Embryonic facial prominence (tissue), 1 donor: ENCODE measurements at regions not wholly inside any gene's neighbourhood (a gene's known extent, or its start where the extent isn't known, plus 50 kb on each side); places are given as distances from the start of the nearest gene placed in this dataset.

ENCODE experiments used
- DNase-seq: peaks from one replicate; pipeline ENCODE4 v3.0.0-alpha.2; 2016; ENCODE audit errors: extremely low spot score

DNA sequence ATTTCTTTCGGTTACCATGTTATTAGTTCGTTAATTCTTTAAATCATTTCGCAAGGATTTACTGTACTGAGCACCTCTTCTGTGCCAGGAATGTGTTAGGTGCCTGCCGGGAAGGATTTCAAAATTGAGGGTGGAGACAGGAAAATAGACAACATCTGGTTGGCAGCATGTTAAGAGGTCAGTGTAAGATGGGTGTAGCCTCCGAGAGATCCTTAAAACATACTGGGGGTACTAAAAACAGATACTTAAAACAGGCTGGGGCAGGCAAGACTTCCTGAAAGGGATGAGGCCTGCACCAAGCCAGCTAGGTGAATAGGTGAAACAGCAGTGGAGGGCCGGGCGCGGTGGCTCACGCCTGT, 178.0 kb upstream of the SGK1 start:
- DNase-seq: no peak

DNA sequence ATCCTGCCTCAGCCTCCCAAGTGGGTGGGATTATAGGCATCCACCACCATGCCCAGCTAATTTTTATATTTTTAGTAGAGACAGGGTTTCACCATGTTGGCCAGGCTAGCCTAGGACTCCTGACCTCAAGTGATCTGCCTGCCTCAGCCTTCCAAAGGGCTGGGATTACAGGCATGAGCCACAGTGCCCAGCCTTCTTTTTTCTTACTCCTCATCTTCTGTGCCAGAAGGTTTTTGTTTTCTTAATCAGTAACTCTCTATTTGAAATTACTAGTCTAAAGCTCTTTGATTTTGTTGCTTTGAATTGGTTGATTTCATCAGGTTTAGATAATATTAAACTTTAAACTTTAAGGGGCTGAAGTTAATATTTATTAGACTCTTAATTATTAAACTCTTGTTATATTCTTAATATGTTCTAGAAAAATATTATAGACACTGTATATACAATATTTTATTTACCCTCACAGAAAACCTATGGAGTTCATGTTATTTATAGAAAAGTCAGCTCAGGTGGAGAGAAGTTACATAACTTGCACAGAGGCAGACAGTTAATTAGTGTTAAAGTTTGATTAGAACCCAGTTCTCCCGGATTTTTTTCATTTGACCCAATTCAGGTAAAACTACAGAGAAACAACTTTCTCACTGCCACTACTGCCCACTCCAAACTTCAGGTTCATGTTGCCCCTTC, 177.4 kb upstream of the SGK1 start:
- DNase-seq: no peak

DNA sequence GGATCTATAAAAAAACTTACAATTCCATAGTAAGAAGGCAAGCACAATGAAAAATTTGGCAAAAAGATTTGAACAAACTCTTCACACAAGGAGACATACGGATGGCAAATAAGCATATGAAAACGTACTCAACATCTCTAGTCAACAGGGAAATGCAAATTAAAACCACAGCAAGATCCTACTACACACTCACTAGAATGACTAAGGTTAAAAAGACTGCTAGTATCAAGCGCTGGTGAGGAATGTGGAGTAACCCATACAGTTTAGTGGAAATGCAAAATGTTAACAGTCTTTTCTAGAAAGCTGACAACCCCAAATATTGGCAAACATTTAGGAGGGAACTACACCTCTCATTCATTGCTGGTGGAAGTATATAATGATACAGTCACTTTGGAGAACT, 175.9 kb upstream of the SGK1 start:
- DNase-seq: no peak

DNA sequence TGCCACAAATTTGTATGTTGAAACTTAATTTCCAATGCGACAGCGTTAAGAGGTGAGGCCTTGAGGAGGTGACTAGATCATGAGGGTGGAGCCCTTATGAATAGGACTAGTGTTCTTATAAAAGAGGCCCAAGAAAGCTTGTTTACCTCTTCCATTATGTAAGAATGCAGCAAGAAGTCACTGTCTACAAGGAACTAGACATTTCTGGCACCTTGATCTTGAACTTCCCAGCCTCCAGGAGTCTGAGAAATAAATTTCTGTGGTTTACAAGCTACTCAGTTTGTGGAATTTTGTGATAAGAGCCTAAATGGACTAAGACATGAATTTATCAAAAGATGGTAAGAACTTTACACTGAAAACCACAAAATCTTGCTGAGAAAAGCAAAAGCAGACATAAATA, 173.6 kb upstream of the SGK1 start:
- DNase-seq: no peak

DNA sequence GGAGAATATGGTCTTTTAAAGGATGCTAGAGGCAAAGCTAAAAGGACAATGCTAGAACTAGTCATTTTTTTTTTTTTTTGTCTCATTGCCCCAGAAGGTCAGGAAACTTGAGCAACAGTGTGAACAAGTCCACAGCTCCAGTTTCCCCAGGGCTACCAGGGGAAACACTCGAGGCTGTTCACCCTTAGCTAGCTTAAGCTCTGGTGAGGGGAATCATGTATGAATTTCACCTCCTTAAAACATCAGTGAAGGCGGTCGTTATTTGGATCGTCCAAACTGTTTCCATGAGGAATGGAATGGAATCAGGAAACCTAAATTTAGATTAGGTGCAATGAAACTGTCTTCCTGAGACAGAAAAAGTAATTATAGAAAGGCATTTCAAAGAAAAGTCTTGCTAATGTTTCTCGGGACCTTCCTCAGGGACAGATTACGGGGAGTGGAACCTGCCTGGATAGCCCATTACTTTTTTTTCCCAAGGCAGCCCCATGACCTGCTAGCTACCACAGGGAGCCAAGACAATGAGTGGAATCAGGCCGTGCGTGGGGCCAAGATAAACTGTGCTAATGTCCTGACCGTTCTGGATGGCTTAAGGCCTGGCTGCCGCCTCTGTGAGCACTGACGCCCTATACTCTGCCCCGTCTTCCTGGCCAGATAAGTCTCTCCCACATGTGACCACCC, 164.8 kb upstream of the SGK1 start:
- DNase-seq: no peak

DNA sequence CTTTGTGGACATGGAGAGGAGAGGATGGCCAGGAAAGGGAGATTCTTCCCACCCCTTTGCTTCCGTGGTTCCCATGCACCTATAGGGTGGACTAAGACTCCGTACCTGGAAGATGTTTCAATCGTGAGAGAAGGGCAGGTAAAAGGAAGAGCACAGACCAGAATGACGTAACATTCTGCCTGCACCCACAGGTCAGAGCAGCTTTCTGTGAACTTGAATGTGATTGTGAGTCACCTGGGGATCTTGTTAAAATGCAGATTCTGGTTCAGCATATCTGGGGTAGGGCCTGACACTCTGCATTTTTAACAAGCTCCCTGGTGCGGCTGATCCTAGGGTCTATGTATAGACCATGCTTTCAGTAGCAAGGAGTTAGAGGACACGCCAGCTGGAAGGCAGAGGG, 164.1 kb upstream of the SGK1 start:
- DNase-seq: no peak

DNA sequence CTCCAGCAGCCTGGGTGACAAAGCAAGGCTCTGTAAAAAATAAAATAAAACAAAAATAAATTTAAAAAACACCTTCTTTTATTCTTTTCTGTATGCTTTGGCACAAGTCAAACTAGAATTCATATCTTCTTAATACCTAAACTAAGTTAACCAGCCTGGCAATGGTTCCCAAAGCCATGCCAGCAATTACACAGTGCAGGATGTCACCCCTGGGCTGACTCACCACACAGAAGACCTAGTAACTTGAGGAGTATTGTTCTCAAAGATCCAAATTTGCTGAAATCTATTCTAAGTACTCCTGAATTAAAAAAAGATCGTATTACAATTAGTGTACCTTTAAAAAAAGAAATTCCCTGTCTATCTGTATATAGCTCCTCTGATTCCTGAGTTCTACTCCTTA, 162.7 kb upstream of the SGK1 start:
- no peak for DNase-seq

DNA sequence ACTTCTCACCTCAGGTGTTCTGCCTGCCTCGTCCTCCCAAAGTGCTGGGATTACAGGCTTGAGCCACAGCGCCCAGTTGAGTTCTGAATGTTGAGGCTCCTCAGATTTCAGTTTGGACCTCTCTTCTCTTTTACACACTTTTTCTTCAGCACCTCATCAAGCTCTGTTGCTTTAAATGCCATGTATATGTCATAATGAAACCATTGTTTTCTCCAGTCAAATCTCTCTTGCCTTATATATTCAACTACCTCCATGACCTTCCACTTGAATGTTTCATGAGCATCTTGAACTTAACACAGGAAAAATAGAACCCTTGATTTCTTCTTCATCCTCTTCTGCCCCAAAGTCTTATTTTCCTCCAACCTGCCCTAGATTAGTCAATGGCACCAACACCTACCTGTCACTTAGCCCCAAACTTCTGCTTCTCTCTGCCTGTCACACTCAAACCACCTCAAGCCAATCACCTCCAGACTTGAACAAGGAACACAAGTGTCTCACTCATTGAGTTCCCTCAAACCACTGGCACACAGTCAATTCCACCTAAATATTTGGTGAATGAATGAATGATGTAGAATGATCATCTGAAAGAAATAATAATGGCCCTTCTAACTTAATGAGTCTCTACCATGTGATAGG, 161.0 kb upstream of the SGK1 start:
- no peak for DNase-seq

DNA sequence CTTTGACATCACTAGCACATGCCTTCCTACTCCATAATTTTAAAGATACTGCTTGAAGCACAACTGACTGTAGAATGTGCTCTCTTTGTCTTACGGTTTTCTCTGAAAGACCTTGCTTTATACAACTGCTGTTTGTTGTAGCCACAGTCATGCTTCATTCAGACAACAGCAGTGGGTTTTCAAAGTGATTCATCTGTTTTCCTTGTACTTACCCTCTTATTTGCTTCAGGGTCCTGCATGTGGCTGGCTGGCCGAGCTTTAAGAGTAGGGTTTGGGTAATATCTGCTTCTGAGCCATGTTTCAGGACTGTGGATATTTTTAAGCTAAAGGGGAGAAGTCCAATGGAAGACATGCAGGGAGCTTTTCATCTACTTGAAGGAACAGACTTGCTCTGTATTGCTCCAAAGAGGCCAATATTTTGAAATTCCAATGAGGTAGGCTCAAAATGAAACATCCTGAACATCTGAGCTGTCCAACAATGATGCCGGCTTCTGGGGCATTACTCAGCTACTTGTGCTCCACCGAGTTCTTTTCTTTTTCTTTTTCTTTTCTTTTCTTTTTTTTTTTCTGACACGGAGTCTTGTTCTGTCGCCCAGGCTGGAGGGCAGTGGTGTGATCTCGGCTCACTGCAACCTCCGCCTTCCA, 160.2 kb upstream of the SGK1 start:
- no peak for DNase-seq

DNA sequence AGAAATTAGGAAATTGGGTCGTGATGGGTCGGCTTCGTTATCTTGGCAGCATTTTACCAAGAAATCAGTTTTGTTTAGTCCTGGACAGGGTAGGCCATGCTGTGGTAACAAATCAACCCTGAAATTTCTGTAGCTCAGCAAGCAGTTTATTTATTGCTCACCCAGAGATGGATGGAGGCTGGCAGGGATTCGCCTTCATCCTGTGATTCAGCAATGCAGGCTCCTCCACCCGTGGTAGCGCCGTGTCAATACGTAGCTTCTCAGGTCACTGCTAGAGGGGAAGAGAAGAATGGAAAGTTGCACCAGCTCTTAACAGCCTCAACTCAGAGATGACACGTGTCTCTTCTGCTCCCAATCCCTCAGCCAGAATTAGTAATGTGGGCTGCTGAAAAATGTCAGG, 157.0 kb upstream of the SGK1 start:
- no peak for DNase-seq

DNA sequence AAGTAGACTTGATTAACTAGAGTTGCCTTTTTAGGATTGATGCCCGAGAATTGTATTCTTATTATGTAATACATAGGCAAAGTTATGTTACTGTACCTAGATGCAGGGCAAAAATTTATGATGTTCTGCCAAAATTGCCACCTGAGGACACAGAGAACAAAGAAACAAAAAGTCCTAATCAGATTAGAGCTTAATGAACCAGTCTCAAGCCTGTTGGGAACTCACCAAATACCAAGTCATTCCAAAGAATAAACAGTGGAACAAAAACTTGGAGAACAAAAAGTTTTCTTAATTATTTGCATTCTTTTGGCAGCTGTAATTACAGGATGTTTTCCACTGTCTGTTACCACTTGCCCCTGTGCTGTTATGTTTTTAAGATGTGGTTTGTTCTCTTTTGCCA, 154.7 kb upstream of the SGK1 start:
- no peak for DNase-seq

DNA sequence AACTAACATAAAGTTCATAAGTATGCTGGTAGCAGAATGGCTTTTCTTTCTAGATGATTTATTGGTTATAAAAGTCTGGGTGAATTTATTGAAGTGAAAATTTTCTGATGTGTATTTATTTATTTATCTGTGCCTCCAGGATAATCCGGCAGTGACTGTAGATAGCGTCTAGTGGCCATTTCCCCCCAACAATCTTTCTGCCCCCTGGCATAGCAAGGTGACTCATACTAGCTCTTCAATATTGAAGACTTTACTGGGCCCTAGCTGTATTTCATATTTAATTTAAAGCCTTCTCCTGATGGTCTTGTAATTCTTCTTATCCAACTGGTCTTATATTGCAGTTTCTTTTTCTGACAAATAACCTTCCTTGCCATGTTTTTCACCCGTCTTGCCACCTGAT, 154.1 kb upstream of the SGK1 start:
- DNase-seq: no peak

DNA sequence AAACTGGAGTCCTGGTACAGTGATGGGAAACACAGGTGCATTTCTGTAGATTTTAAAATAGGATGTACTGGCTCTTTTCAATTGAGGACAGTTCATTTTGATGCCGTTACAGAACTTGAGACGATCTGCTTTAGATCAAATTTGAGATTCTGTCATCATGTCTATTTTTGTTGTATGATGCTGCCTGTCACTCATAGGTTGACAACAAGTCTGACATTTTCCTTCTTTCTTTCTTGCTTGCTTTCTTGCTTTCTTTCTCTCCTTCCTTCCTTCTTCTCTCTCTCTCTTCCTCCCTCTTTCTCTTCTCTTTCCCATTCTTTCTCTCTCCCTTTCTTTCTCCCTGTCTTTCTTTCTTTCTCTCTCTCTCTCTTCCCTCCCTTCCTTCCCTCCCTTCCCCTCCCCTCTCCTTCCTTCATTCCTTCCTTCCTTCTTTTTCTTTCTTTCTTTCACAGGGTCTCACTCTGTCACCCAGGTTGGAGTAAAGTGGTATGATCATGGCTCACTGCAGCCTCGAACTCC, 152.6 kb upstream of the SGK1 start:
- no peak for DNase-seq

DNA sequence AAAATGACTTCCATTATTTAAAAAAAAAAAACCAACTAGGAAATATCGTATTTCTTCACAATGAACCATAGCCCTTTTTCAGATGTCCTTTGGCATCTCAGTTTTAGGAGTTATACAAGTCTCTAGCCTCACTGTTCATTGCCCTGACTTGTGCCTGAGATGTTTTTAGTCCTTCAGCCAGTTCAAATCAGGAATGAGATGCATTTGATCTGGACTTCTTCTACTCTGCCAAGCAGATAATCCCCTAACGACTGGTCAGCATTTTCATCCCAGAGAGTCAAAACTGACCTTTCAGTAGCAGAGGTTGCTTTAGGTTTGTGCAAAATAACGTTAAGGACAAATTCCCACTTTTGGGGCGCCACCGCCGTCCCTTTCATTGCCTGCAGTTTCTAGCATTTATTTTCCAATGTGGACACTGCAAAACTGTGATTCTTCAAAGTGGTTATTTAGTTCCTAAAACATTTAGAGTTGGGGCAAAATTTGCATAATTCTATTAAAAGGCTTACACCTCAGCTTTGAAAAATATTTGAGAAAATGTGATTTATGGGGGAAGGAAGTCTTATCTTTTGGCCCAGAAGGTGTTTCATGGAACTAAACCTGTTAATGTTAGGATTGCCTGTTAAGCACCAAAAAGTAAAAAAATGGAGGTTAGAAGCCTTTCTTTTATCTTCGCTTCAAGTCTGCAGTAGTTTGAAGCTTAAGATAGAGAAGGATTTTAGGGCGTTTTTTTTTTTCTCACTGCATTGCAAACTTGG, 152.0 kb upstream of the SGK1 start:
- DNase-seq: no peak

DNA sequence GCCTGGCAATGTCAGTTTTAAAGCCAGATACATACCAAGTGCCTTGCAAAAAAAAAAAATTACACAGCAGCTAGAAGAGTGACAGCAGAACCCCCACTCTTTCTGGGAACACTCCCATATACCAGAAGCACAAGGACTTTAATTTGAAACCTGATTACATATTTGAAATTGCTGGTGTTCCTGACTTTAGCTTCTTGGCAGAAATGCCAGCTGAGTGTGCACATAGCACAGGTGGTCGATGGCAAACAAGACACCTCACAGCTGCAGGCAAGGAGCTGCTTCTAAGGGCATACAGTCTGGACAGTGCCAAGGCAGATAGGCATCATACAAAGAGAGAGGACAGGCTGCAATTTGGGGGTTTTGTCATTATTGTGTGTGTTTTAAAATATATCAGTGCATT, 150.7 kb upstream of the SGK1 start:
- no peak for DNase-seq

DNA sequence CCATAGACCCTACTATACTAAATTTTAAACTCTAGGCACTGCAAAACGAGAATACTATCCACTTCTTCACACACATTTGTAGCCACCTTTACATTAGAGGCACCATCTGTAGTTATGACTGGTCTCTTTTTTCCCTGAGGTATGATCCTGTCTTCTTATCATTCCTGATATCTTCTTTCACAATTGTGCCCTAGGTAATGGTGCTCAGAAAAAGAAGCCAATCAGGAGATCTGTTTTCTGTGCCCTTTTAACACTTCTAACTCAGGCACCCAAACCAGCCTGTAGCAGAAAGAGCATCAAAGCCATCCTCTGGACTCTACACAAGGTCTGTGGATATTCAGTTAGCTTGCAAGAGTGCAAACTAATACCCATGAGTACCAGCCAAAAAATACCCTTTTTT, 149.7 kb upstream of the SGK1 start:
- DNase-seq: no peak

DNA sequence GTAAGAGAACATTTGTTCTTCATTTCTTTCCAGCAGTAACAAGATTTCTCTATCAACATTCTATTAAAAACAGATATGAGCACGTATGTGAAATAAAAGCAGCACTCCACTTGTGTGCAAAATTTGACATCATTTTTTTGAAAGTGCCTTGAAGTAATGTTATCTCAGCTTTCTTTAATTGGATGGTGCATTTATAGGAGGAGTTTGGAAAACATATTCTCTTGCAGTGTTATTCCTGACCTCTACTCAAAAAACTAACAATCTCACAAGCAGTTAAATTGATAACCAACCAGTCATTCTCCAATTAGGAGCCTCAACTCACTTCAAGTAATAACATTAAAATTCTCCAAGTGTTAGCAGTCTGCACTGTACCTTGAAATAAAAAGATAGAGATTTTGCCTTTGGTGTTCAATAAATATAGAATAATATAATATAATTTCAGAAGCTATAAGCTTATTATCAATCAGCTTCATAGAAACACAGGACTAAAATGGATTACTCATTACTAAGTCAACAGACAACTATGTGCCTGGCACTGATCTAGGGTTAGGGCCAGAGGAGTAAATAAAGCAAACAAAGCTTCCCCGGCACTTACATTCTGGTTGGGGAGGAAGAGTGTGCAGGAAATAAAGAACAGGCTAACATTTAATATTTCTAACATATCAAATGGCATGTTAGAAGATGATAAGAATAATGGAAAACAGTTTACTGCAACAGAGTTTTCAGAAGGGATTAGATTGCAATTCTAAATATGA, 149.0 kb upstream of the SGK1 start:
- no peak for DNase-seq

DNA sequence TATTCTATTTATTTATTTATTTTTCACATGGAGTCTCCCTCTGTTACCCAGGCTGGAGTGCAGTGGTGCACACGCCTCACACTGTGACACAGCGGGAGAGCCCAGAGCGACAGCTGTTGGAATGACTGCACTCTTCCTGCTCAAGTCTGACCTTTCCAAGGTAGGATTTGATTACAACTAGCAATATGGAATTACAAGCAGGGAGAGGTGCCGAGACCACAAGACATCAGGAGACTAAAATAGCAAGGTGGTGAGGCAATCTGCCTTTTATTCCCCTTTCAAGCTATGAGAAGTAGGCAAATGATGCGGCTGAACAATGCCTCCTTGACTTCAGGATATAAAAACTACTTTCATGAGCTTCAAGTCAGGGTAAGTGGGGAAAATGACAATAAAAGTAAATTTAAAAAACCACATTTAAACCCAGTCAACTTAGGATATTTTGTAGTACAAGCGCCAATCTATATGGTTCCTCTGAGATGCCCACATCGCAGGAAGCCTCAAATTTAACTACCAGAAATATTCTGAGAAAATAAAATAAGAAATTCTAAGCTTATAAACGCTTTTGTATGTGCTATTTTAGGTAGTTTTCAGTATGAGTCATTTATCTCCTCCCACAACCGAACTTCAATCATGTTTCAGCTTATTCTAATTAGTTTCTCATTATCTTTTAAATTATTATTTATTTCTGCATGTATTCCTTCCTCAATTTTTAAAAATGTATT, 146.9 kb upstream of the SGK1 start:
- DNase-seq: no peak

DNA sequence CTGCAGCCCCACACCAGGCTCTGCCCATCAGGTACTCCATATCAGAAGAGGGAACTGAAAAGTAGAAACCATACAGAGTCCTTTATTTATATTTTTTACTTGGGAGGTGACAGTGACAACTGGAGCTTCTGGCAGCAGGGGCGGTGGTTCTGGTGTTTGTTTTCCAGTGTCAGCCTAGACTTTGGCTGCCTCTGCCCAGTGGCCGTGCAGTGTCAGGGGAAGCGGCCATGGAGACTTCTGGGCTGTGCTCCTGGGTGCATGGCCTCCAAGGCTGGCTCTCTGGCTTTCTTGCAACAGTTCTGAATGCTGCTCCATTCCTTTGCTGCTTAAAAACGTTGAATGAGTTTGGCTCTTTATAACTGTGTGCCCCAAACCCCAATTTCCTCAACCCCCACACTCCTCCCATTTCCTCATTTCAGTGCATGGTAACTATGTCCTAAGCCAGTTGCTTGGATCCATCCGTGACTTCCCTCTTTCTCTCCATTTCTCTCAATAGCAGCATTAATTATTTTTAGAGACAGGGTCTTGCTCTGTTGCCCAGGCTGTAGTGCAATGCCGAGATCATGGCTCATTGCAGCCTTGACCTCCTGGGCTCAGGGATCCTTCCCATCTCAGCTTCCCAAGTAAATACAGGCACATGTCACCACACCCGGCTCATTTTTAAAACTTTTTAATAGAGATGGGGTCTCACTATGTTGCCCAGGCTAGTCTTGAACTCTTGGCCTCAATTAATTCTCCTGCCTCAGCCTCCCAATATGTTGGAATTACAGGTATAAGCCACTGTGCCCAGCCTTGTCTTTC, 141.1 kb upstream of the SGK1 start:
- no peak for DNase-seq

DNA sequence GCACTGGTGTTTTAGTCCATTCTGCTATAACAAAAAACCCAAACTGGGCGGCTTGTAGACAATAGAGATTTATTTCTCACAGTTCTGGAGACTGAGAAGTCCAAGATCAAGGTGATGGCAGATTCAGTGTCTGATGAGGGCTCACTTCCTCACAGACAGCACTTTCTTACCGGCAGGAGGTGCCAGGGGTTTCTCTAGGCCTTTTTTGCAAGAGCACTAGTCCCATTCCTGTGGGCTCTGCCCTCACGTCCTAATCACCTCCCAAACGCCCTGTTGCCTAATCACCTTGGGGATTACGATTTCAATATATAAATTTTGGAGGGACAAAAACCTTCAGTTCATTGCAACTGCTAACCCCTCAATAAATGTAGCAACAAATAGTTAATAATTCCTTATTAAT, 140.0 kb upstream of the SGK1 start:
- DNase-seq: no peak
